H9 (cell line): ENCODE measurements at regions not wholly inside any gene's neighbourhood (a gene's known extent, or its start where the extent isn't known, plus 50 kb on each side); places are given as distances from the start of the nearest gene placed in this dataset.

Source experiments
- DNase-seq: peaks from one replicate; pipeline ENCODE4 v3.0.0-alpha.2; 2017
- H2AFZ ChIP-seq: one replicate; pipeline ENCODE4 v1.6.1; 2013; ENCODE audit warnings: mild to moderate bottlenecking, low read length, control low read depth, moderate library complexity
- H2AK5ac ChIP-seq: 2 replicates; pipeline ENCODE4 v1.6.1; 2013; ENCODE audit warnings: low read length, control low read depth, mixed read lengths; ENCODE audit not compliant: insufficient read length
- H2BK120ac ChIP-seq: one replicate; pipeline ENCODE4 v1.6.1; 2013; ENCODE audit warnings: low read depth, mild to moderate bottlenecking, low read length, control low read depth, inconsistent platforms; ENCODE audit not compliant: poor library complexity, severe bottlenecking
- H2BK12ac ChIP-seq: 2 replicates; pipeline ENCODE4 v1.6.1; 2013; ENCODE audit warnings: low read length, control low read depth, mixed read lengths, low read depth; ENCODE audit not compliant: insufficient read length
- H2BK15ac ChIP-seq: 2 replicates; pipeline ENCODE4 v1.6.1; 2013; ENCODE audit warnings: low read depth, low read length, control low read depth
- H2BK20ac ChIP-seq: one replicate; pipeline ENCODE4 v1.6.1; 2013; ENCODE audit warnings: low read depth, mild to moderate bottlenecking, low read length, control low read depth, inconsistent platforms; ENCODE audit not compliant: poor library complexity, severe bottlenecking
- H2BK5ac ChIP-seq: 2 replicates; pipeline ENCODE4 v1.6.1; 2013; ENCODE audit warnings: low read length, control low read depth, mixed read lengths; ENCODE audit not compliant: insufficient read length
- H3K14ac ChIP-seq: 2 replicates; pipeline ENCODE4 v1.6.1; 2013; ENCODE audit warnings: low read length, control low read depth; ENCODE audit not compliant: insufficient read depth
- H3K18ac ChIP-seq: 2 replicates; pipeline ENCODE4 v1.6.1; 2013; ENCODE audit warnings: low read depth, mild to moderate bottlenecking, mixed read lengths, low read length, control low read depth; ENCODE audit not compliant: insufficient read length
- H3K23ac ChIP-seq: 2 replicates; pipeline ENCODE4 v1.6.1; 2013; ENCODE audit warnings: low read length, control low read depth, mixed read lengths, low read depth; ENCODE audit not compliant: insufficient read length
- H3K23me2 ChIP-seq: 2 replicates; pipeline ENCODE4 v1.6.1; 2013; ENCODE audit warnings: low read depth, mild to moderate bottlenecking, mixed read lengths, low read length, control low read depth; ENCODE audit not compliant: insufficient read length, poor library complexity, severe bottlenecking
- H3K27ac ChIP-seq: 2 replicates; pipeline ENCODE4 v1.5.1; 2013; ENCODE audit warnings: low read length, control low read depth, mixed read lengths, low read depth; ENCODE audit not compliant: insufficient read length
- H3K27me3 ChIP-seq: 2 replicates; pipeline ENCODE4 v1.6.1; 2013; ENCODE audit warnings: low read length, control low read depth, inconsistent platforms; ENCODE audit not compliant: insufficient read depth
- H3K4ac ChIP-seq: 2 replicates; pipeline ENCODE4 v1.6.1; 2013; ENCODE audit warnings: low read depth, mild to moderate bottlenecking, control low read depth, inconsistent platforms, low read length, moderate library complexity
- H3K4me1 ChIP-seq: 2 replicates; pipeline ENCODE4 v1.6.1; 2013; ENCODE audit warnings: low read length, control low read depth, inconsistent platforms; ENCODE audit not compliant: insufficient read depth
- H3K4me2 ChIP-seq: 2 replicates; pipeline ENCODE4 v1.6.1; 2013; ENCODE audit warnings: low read length, control low read depth, mixed read lengths; ENCODE audit not compliant: insufficient read length, insufficient read depth
- H3K56ac ChIP-seq: 2 replicates; pipeline ENCODE4 v1.6.1; 2013; ENCODE audit warnings: low read depth, mild to moderate bottlenecking, mixed read lengths, low read length, control low read depth; ENCODE audit not compliant: insufficient read length
- H3K79me1 ChIP-seq: 2 replicates; pipeline ENCODE4 v1.6.1; 2013; ENCODE audit warnings: low read depth, mild to moderate bottlenecking, moderate library complexity, low read length, control low read depth, inconsistent platforms; ENCODE audit not compliant: insufficient read depth, poor library complexity, severe bottlenecking
- H3K79me2 ChIP-seq: 2 replicates; pipeline ENCODE4 v1.6.1; 2013; ENCODE audit warnings: low read length, control low read depth, inconsistent platforms; ENCODE audit not compliant: insufficient read depth
- H3K9ac ChIP-seq: 2 replicates; pipeline ENCODE4 v1.6.1; 2013; ENCODE audit warnings: low read length, control low read depth, mixed read lengths; ENCODE audit not compliant: insufficient read length; ENCODE audit errors: extremely low read depth
- H3K9me3 ChIP-seq: one replicate; pipeline ENCODE4 v1.6.1; 2013; ENCODE audit warnings: low read depth, low read length, inconsistent platforms; ENCODE audit not compliant: control insufficient read depth
- H3T11ph ChIP-seq: one replicate; pipeline ENCODE4 v1.6.1; 2013; ENCODE audit warnings: mild to moderate bottlenecking, low read length, control low read depth, inconsistent platforms
- H4K20me1 ChIP-seq: one replicate; pipeline ENCODE4 v1.6.1; 2013; ENCODE audit not compliant: control insufficient read depth, insufficient read length, insufficient read depth
- H4K5ac ChIP-seq: 2 replicates; pipeline ENCODE4 v1.6.1; 2013; ENCODE audit warnings: low read depth, mild to moderate bottlenecking, mixed read lengths, low read length, control low read depth; ENCODE audit not compliant: insufficient read length
- H4K8ac ChIP-seq: replicated peaks from 2 replicates; pipeline ENCODE4 v1.6.1; 2013; ENCODE audit warnings: low read length, control low read depth, mixed read lengths, low read depth; ENCODE audit not compliant: insufficient read length
- H4K91ac ChIP-seq: 2 replicates; pipeline ENCODE4 v1.6.1; 2013; ENCODE audit warnings: low read depth, mild to moderate bottlenecking, moderate library complexity, mixed read lengths, low read length, control low read depth; ENCODE audit not compliant: insufficient read length
- H3K27ac Mint-ChIP-seq, 3 experiments: 2 replicates in 2 of 3; 3 replicates in 1 of 3; pipeline ENCODE4 v1.8.0; 2020 to 2021; ENCODE audit warnings: mixed read lengths in 3 of 3, mild to moderate bottlenecking in 1 of 3, moderate library complexity in 1 of 3
- H3K27me3 Mint-ChIP-seq: 2 replicates; pipeline ENCODE4 v1.8.0; 2021; ENCODE audit warnings: low read depth, mild to moderate bottlenecking, moderate library complexity, mixed read lengths
- H3K36me3 Mint-ChIP-seq, 3 experiments: 2 replicates in 2 of 3; 3 replicates in 1 of 3; pipeline ENCODE4 v1.8.0; 2020 to 2021; ENCODE audit warnings: low read depth in 3 of 3, mixed read lengths in 3 of 3; ENCODE audit not compliant: insufficient read depth in 1 of 3
- H3K4me1 Mint-ChIP-seq, 2 experiments: 2 replicates each; pipeline ENCODE4 v1.8.0; 2020; ENCODE audit warnings: mixed read lengths in 2 of 2
- H3K4me3 Mint-ChIP-seq, 2 experiments: 2 replicates in 1 of 2; 3 replicates in 1 of 2; pipeline ENCODE4 v1.8.0; 2020 to 2021; ENCODE audit warnings: mild to moderate bottlenecking in 2 of 2, mixed read lengths in 2 of 2, moderate library complexity in 1 of 2
- H3K9me3 Mint-ChIP-seq, 2 experiments: 2 replicates in 1 of 2; 3 replicates in 1 of 2; pipeline ENCODE4 v1.8.0; 2020; ENCODE audit warnings: mild to moderate bottlenecking in 2 of 2, mixed read lengths in 2 of 2, moderate library complexity in 1 of 2
- CTCF ChIP-seq: fragments of 200-600 bp; sonication (generic); conservative IDR thresholded peaks from 3 replicates; pipeline ENCODE4 v1.8.0; 2021; ENCODE audit warnings: antibody characterized with exemption, mild to moderate bottlenecking
- WGBS: extraction: QIAGEN DNeasy Blood & Tissue Kit; methylation state at CpG from one replicate; pipeline ENCODE4 v1.1.7; 2013; ENCODE audit warnings: missing lambda C conversion rate, low lambda C conversion rate, mixed read lengths; ENCODE audit not compliant: insufficient read length; ENCODE audit errors: extremely low coverage; 5-methylcytosine and 5-hydroxymethylcytosine counted together

- Histone ChIP-seq H3T11ph (no peak overlapping the region), H2BK15ac (no peak overlapping the region), H4K20me1 (no peaks in the 10 kb centered on the region), H4K8ac (no peak overlapping the region), H3K4me2 (no peak overlapping the region), H4K91ac (no peak overlapping the region), H2BK120ac (no peak overlapping the region), H3K79me2 (no peaks in the 10 kb centered on the region), H3K79me1 (no peaks in the 10 kb centered on the region), H2BK20ac (no peak overlapping the region), H2BK5ac (no peak overlapping the region), H3K9ac (no peak overlapping the region), H2BK12ac (no peak overlapping the region), H4K5ac (no peak overlapping the region), H3K27me3 (no peaks in the 10 kb centered on the region), H2AK5ac (no peak overlapping the region), H3K4ac (no peak overlapping the region), H3K4me1 (no peaks in the 10 kb centered on the region), H3K9me3 (no peaks in the 10 kb centered on the region), H2AFZ (no peak overlapping the region), H3K27ac (no peak overlapping the region), H3K23ac (no peak overlapping the region), H3K23me2 (no peaks in the 10 kb centered on the region), H3K14ac (no peak overlapping the region), H3K18ac (no peak overlapping the region), H3K56ac (no peak overlapping the region)
- no peaks in the 10 kb centered on the region for H3K27me3 Mint-ChIP-seq
- H3K36me3 Mint-ChIP-seq, result no peaks in the 10 kb centered on the region; a peak in 3 of 7 replicates
- H3K27ac Mint-ChIP-seq, result no peak overlapping the region
- DNase-seq, result no peak
- no peak overlapping the region for H3K4me3 Mint-ChIP-seq
- no peaks in the 10 kb centered on the region for H3K4me1 Mint-ChIP-seq
- no peak for TF ChIP-seq CTCF
- WGBS, result no CpG with 5 or more reads among the region's 5 CpGs
- peaks cover 0 to 6% of the 10 kb centered on the region in 2 experiments; a peak in 3 of 5 replicates for H3K9me3 Mint-ChIP-seq
Measured at GRCh38 chr1:4460052-4460451, 194.4 kb upstream of the AJAP1 start.
